Neural crest cell (in vitro differentiated cells): ENCODE measurements at regions not wholly inside any gene's neighbourhood (a gene's known extent, or its start where the extent isn't known, plus 50 kb on each side); places are given as distances from the start of the nearest gene placed in this dataset.
"Not testable (repeated sequence)": the region's sequence is repeated elsewhere in the genome, so short reads cannot be mapped to it uniquely, and the experiment has no call there.

Source experiments
- DNase-seq: peaks from one replicate; pipeline ENCODE4 v3.0.0; 2021; ENCODE audit warnings: low read depth, mixed read lengths, low spot score
- H3K27ac Mint-ChIP-seq: one replicate; pipeline ENCODE4 v1.8.0; 2021; ENCODE audit warnings: mild to moderate bottlenecking, mixed read lengths; ENCODE audit not compliant: unreplicated experiment
- H3K27me3 Mint-ChIP-seq: 2 replicates; pipeline ENCODE4 v1.8.0; 2021; ENCODE audit warnings: low read depth, mild to moderate bottlenecking, mixed read lengths
- H3K36me3 Mint-ChIP-seq: 2 replicates; pipeline ENCODE4 v1.8.0; 2021; ENCODE audit warnings: low read depth, mild to moderate bottlenecking, mixed read lengths
- H3K4me1 Mint-ChIP-seq: 2 replicates; pipeline ENCODE4 v1.8.0; 2021; ENCODE audit warnings: mixed read lengths
- H3K4me3 Mint-ChIP-seq: one replicate; pipeline ENCODE4 v1.8.0; 2021; ENCODE audit warnings: mild to moderate bottlenecking, mixed read lengths
- H3K9me3 Mint-ChIP-seq: 2 replicates; pipeline ENCODE4 v1.8.0; 2021; ENCODE audit warnings: mixed read lengths

DNA sequence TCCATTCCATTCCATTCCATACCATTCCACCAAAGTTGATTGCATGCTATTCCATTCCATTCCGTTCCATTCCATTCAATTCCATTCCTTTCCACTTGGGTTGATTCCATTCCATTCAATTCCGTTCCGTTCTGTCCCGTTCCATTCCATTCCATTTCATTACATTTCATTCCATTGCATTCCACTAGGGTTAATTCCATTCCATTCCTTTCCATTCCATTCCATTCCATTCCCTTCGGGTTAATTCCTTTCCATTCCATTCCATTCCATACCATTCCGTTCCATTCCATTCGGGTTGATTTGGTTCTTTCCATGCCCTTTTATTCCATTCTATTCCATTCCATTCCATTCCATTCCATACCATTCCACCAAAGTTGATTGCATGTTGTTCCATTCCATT is 131.9 kb downstream of the CWH43 start:
- not testable (repeated sequence) for H3K4me1 Mint-ChIP-seq, H3K4me3 Mint-ChIP-seq, H3K27me3 Mint-ChIP-seq, H3K27ac Mint-ChIP-seq, DNase-seq
- H3K36me3 Mint-ChIP-seq, result peaks cover 72% of the 10 kb centered on the region
- H3K9me3 Mint-ChIP-seq, result peaks cover 52% of the 10 kb centered on the region

DNA sequence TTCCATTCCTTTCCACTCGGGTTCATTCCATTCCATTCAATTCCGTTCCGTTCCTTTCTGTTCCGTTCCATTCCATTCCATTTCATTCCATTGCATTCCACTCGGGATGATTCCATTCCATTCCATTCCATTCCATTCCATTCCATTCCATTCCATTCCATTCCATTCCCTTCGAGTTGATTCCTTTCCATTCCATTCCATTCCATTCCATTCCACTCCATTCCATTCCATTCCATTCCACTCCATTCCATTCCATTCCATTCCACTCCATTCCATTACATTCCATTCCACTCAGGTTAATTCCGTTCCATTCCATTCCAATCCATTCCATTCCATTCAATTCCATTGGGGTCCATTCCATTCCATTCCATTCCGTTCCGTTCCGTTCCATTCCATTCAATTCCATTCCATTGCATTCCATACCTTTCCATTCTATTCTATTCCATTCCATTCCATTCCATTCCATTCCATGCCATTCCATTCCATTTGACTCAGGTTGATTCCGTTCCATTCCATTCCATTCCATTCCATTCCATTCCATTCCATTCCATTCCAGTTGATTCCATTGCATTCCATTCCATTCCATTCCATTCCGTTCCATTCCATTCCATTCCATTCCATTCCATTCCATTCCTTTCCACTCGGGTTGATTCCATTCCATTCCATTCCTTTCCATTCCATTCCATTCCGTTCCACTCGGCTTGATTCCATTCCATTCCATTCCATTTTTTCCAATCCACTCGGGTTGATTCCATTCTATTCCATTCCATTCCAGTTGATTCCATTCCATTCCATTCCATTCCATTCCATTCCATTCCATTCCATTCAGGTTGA is 132.5 kb downstream of the CWH43 start:
- H3K27ac Mint-ChIP-seq, DNase-seq, H3K4me3 Mint-ChIP-seq, H3K27me3 Mint-ChIP-seq, H3K4me1 Mint-ChIP-seq: not testable (repeated sequence)
- Mint-ChIP-seq H3K9me3 (peaks cover 47% of the 10 kb centered on the region), H3K36me3 (peaks cover 67% of the 10 kb centered on the region)

DNA sequence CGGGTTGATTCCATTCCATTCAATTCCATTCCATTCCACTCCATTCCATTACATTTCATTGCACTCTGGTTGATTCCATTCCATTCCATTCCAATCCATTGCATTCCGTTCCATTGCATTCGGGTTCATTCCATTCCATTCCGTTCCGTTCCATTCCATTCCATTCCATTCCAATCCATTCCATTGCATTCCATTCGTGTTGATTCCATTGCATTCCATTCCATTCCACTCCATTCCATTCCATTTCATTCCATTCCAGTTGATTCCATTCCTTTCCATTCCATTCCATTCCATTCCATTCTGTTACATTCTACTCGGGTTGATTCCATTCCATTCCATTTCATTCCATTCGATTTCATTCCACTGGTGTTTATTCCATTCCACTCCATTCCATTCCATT is 133.3 kb downstream of the CWH43 start:
- Mint-ChIP-seq H3K9me3 (peaks cover 45% of the 10 kb centered on the region), H3K36me3 (peaks cover 62% of the 10 kb centered on the region)
- not testable (repeated sequence) for H3K4me3 Mint-ChIP-seq, H3K27ac Mint-ChIP-seq, H3K4me1 Mint-ChIP-seq, H3K27me3 Mint-ChIP-seq, DNase-seq

DNA sequence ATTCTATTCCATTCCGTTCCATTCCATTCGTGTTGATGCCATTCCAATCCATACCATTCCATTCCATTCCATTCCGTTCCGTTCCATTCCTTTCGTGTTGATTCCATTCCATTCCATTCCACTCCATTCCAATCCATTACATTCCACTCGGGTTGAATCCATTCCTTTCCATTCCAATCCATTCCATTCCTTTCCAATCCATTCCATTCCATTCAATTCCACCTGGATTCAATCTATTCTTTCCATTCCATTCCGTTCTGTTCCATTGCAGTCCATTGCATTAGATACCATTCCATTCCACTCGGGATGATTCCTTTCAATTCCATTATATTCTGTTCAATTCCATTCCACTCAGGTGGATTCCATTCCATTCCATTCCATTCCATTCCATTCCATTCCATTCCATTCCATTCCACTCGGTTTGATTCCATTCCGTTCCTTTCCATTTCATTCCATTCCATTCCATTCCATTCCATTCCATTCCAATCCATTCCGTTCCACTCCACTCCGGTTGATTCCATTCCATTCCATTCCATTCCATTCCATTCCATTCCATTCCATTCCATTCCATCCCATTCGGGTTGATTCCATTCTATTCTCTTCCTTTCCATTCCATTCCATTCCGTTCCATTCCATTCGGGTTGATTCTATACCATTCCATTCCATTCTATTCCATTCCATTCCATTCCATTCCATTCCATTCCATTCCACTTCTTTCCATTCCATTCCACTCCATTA is 134.1 kb downstream of the CWH43 start:
- H3K27ac Mint-ChIP-seq, DNase-seq, H3K27me3 Mint-ChIP-seq, H3K4me3 Mint-ChIP-seq, H3K4me1 Mint-ChIP-seq: not testable (repeated sequence)
- Mint-ChIP-seq H3K9me3 (peaks cover 39% of the 10 kb centered on the region), H3K36me3 (peaks cover 56% of the 10 kb centered on the region)

DNA sequence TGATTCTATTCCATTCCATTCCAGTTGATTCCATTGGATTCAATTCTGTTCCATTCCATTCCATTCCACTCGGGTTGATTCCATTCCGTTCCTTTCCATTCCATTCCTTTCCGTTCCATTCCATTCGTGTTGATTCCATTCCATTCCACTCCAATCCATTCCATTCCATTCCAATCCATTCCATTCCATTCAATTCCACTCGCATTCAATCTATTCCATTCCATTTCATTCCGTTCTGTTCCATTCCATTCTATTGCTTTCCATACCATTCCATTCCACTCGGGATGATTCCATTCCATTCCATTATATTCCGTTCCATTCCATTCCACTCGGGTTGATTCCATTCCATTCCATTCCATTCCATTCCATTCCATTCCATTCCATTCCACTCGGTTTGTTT is 134.7 kb downstream of the CWH43 start:
- Mint-ChIP-seq H3K36me3 (peaks cover 53% of the 10 kb centered on the region), H3K9me3 (peaks cover 39% of the 10 kb centered on the region)
- H3K27ac Mint-ChIP-seq, DNase-seq, H3K4me1 Mint-ChIP-seq, H3K4me3 Mint-ChIP-seq, H3K27me3 Mint-ChIP-seq: not testable (repeated sequence)

DNA sequence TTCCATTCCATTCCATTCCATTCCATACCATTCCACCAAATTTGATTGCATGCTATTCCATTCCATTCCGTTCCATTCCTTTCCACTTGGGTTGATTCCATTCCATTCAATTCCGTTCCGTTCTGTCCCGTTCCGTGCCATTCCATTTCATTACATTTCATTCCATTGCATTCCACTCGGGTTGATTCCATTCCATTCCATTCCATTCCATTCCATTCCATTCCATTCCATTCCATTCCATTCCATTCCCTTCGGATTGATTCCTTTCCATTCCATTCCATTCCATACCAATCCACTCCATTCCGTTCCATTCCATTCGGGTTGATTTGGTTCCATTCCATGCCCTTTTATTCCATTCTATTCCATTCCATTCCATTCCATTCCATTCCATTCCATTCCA is 140.4 kb downstream of the CWH43 start:
- H3K4me1 Mint-ChIP-seq, H3K4me3 Mint-ChIP-seq, H3K27me3 Mint-ChIP-seq, H3K27ac Mint-ChIP-seq, DNase-seq, H3K36me3 Mint-ChIP-seq, H3K9me3 Mint-ChIP-seq: not testable (repeated sequence)

DNA sequence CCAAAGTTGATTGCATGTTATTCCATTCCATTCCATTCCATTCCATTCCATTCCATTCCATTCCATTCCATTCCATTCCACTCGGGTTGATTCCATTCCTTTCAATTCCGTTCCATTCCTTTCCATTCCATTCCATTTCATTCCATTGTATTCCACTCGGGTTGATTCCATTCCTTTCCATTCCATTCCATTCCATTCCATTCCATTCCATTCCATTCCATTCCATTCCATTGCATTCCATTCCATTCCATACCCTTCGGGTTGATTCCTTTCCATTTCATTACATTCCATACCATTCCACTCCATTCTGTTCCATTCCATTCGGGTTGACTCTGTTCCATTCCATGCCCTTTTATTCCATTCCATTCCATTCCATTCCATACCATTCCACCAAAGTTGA is 140.8 kb downstream of the CWH43 start:
- not testable (repeated sequence) for H3K4me1 Mint-ChIP-seq, H3K4me3 Mint-ChIP-seq, H3K36me3 Mint-ChIP-seq, H3K27me3 Mint-ChIP-seq, H3K9me3 Mint-ChIP-seq, DNase-seq, H3K27ac Mint-ChIP-seq

DNA sequence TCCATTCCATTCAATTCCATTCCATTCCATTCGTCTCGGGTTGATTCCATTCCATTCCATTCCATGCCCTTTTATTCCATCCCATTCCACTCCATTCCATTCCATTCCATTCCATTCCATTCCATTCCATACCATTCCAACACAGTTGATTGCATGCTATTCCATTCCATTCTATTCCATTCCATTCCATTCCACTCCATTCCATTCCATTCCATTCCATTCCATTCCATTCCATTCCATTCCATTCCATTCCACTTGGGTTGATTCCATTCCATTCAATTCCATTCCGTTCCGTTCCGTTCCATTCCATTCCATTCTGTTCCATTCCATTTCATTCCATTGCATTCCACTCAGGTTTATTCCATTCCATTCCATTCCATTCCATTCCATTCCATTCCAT is 143.3 kb downstream of the CWH43 start:
- H3K4me1 Mint-ChIP-seq, H3K27me3 Mint-ChIP-seq, DNase-seq, H3K27ac Mint-ChIP-seq, H3K36me3 Mint-ChIP-seq, H3K9me3 Mint-ChIP-seq, H3K4me3 Mint-ChIP-seq: not testable (repeated sequence)

DNA sequence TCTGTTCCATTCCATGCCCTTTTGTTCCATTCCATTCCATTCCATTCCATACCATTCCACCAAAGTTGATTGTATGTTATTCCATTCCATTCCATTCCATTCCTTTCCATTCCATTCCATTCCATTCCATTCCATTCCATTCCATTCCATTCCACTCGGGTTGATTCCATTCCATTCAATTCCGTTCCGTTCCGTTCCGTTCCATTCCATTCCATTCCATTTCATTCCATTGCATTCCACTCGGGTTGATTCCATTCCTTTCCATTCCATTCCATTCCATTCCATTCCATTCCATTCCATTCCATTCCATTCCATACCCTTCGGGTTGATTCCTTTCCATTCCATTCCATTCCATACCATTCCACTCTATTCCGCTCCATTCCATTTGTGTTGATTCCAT is 143.8 kb downstream of the CWH43 start:
- DNase-seq, H3K27me3 Mint-ChIP-seq, H3K36me3 Mint-ChIP-seq, H3K4me1 Mint-ChIP-seq, H3K9me3 Mint-ChIP-seq, H3K27ac Mint-ChIP-seq, H3K4me3 Mint-ChIP-seq: not testable (repeated sequence)

DNA sequence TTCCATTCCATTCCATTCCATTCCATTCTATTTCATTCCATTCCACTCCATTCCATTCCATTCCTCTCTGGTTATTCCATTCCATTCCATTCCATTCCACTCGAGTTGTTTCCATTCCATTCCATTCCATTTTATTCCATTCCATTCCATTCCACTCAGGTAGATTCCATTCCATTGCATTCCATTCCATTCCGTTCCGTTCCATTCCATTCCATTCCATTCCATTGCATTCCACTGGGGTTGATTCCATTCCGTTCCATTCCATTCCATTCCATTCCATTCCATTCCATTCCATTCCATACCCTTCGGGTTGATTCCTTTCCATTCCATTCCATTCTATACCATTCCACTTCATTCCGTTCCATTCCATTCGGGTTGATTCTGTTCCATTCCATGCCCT is 144.6 kb downstream of the CWH43 start:
- H3K9me3 Mint-ChIP-seq, H3K4me3 Mint-ChIP-seq, H3K27me3 Mint-ChIP-seq, H3K27ac Mint-ChIP-seq, DNase-seq, H3K36me3 Mint-ChIP-seq, H3K4me1 Mint-ChIP-seq: not testable (repeated sequence)

DNA sequence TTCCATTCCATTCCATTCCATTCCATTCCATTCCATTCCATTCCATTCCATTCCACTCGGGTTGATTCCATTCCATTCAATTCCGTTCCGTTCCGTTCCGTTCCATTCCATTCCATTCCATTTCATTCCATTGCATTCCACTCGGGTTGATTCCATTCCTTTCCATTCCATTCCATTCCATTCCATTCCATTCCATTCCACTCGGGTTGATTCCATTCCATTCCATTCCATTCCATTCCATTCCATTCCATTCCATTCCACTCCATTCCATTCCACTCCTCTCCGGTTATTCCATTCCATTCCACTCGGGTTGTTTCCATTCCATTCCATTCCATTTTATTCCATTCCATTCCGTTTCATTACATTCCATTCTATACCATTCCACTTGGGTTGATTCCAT is 151.0 kb downstream of the CWH43 start:
- DNase-seq, H3K27me3 Mint-ChIP-seq, H3K4me3 Mint-ChIP-seq, H3K27ac Mint-ChIP-seq, H3K4me1 Mint-ChIP-seq: not testable (repeated sequence)
- peaks cover 16% of the 10 kb centered on the region for H3K9me3 Mint-ChIP-seq
- H3K36me3 Mint-ChIP-seq, result peaks cover 18% of the 10 kb centered on the region

DNA sequence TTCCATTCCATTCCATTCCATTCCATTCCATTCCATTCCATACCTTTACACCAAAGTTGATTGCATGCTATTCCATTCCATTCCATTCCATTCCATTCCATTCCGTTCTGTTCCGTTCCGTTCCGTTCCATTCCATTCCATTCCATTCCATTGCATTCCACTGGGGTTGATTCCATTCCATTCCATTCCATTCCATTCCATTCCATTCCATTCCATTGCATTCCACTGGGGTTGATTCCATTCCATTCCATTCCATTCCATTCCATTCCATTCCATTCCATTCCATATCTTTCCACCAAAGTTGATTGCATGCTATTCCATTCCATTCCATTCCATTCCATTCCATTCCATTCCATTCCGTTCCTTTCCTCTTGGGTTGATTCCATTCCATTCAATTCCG is 151.9 kb downstream of the CWH43 start:
- not testable (repeated sequence) for H3K27ac Mint-ChIP-seq, H3K27me3 Mint-ChIP-seq, H3K4me3 Mint-ChIP-seq, H3K4me1 Mint-ChIP-seq, DNase-seq
- Mint-ChIP-seq H3K9me3 (peaks cover 18% of the 10 kb centered on the region), H3K36me3 (peaks cover 21% of the 10 kb centered on the region)

DNA sequence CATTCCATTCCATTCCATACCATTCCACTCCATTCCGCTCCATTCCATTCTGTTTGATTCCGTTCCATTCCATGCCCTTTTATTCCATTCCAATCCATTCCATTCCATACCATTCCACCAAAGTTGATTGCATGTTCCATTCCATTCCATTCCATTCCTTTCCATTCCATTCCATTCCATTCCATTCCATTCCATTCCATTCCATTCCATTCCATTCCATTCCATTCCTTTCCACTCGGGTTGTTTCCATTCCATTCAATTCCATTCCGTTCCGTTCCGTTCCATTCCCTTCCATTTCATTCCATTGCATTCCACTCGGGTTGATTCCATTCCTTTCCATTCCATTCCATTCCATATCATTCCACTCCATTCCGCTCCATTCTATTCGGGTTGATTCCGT is 152.7 kb downstream of the CWH43 start:
- Mint-ChIP-seq H3K9me3 (peaks cover 24% of the 10 kb centered on the region), H3K36me3 (peaks cover 29% of the 10 kb centered on the region)
- not testable (repeated sequence) for DNase-seq, H3K4me3 Mint-ChIP-seq, H3K4me1 Mint-ChIP-seq, H3K27ac Mint-ChIP-seq, H3K27me3 Mint-ChIP-seq

DNA sequence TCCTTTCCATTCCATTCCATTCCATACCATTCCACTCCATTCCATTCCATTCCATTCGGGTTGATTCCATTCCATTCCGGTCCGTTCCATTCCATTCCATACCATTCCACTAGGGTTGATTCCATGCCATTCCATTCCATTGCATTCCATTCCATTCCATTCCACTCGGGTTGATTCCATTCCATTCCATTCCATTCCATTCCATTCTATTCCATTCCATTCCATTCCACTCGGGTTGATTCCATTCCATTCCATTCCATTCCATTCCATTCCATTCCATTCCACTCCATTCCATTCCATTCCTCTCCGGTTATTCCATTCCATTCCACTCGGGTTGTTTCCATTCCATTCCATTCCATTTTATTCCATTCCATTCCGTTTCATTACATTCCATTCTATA is 153.4 kb downstream of the CWH43 start:
- H3K36me3 Mint-ChIP-seq, result peaks cover 35% of the 10 kb centered on the region
- DNase-seq, H3K27me3 Mint-ChIP-seq, H3K4me1 Mint-ChIP-seq, H3K27ac Mint-ChIP-seq, H3K4me3 Mint-ChIP-seq: not testable (repeated sequence)
- H3K9me3 Mint-ChIP-seq, result peaks cover 31% of the 10 kb centered on the region
